Activated naive CD8-positive, alpha-beta T cell treated with anti-CD3 and anti-CD28 coated beads, Interleukin-2, amount 10 ng/mL, durations not matched to agents 7 days and 5 days (primary cell): ENCODE measurements at regions not wholly inside any gene's neighbourhood (a gene's known extent, or its start where the extent isn't known, plus 50 kb on each side); places are given as distances from the start of the nearest gene placed in this dataset.
"Not testable (repeated sequence)": the region's sequence is repeated elsewhere in the genome, so short reads cannot be mapped to it uniquely, and the experiment has no call there.

Experiments
- ATAC-seq: fragments of 150-1000 bp; cut with Tn5 transposase; one replicate; pipeline ENCODE4 v1.10.0; 2021; ENCODE audit warnings: low read depth, moderate library complexity
- POLR2A ChIA-PET: fragments of 350-600 bp; sonication (Branson Sonifier 250); formaldehyde crosslinking; loops from one replicate; lab custom pipeline; 2021; ENCODE audit warnings: antibody characterized with exemption; lab: Charles Lee
- DNase-seq: peaks from one replicate; pipeline ENCODE4 v3.0.0; 2021
- H3K27ac Mint-ChIP-seq: one replicate; pipeline ENCODE4 v1.8.0; 2022; ENCODE audit warnings: mild to moderate bottlenecking, mixed read lengths
- H3K27me3 Mint-ChIP-seq: one replicate; pipeline ENCODE4 v1.8.0; 2022; ENCODE audit warnings: mild to moderate bottlenecking, moderate library complexity, mixed read lengths
- H3K36me3 Mint-ChIP-seq: one replicate; pipeline ENCODE4 v1.8.0; 2021; ENCODE audit warnings: mild to moderate bottlenecking, mixed read lengths
- H3K4me1 Mint-ChIP-seq: one replicate; pipeline ENCODE4 v1.8.0; 2021; ENCODE audit warnings: mixed read lengths
- H3K4me3 Mint-ChIP-seq: one replicate; pipeline ENCODE4 v1.8.0; 2022; ENCODE audit warnings: mild to moderate bottlenecking, moderate library complexity, mixed read lengths
- H3K9me3 Mint-ChIP-seq: one replicate; pipeline ENCODE4 v1.8.0; 2021; ENCODE audit warnings: mixed read lengths

GRCh38 chr3:139134678-139135372 is 90.1 kb upstream of the PRR23C start:
- Mint-ChIP-seq H3K4me1 (no peaks in the 10 kb centered on the region), H3K27ac (no peak overlapping the region), H3K4me3 (no peak overlapping the region), H3K27me3 (peaks cover 5% of the 10 kb centered on the region), H3K9me3 (no peaks in the 10 kb centered on the region), H3K36me3 (no peaks in the 10 kb centered on the region)
- no peak for DNase-seq
- ATAC-seq: no peak
- POLR2A ChIA-PET: no interaction called here

- Mint-ChIP-seq H3K36me3 (no peaks in the 10 kb centered on the region), H3K27me3 (peaks cover 5% of the 10 kb centered on the region), H3K4me3 (no peak overlapping the region), H3K9me3 (no peaks in the 10 kb centered on the region), H3K4me1 (no peaks in the 10 kb centered on the region), H3K27ac (no peak overlapping the region)
- POLR2A ChIA-PET: no interaction called here
- DNase-seq: no peak
- ATAC-seq: no peak
Observed at GRCh38 chr3:139135657-139136056, 91.0 kb upstream of the PRR23C start.

- Mint-ChIP-seq H3K27ac (no peak overlapping the region), H3K9me3 (no peaks in the 10 kb centered on the region), H3K27me3 (no peaks in the 10 kb centered on the region), H3K4me1 (no peaks in the 10 kb centered on the region), H3K36me3 (no peaks in the 10 kb centered on the region), H3K4me3 (no peak overlapping the region)
- no peak for DNase-seq
- no peak for ATAC-seq
- POLR2A ChIA-PET: no interaction called here
Observed at GRCh38 chr3:139136469-139137202, 91.9 kb upstream of the PRR23C start.

- Mint-ChIP-seq H3K9me3 (no peaks in the 10 kb centered on the region), H3K4me3 (no peak overlapping the region), H3K27me3 (no peaks in the 10 kb centered on the region), H3K27ac (no peak overlapping the region), H3K4me1 (no peaks in the 10 kb centered on the region), H3K36me3 (no peaks in the 10 kb centered on the region)
- POLR2A ChIA-PET: no interaction called here
- DNase-seq (no peak), ATAC-seq (no peak)
Observed at GRCh38 chr3:139140553-139140952, 95.9 kb upstream of the PRR23C start.

GRCh38 chr3:139145980-139146379 is 101.3 kb upstream of the PRR23C start:
- H3K9me3 Mint-ChIP-seq, DNase-seq, H3K27ac Mint-ChIP-seq, H3K4me1 Mint-ChIP-seq, H3K36me3 Mint-ChIP-seq, POLR2A ChIA-PET, H3K27me3 Mint-ChIP-seq, ATAC-seq, H3K4me3 Mint-ChIP-seq: not testable (repeated sequence)

- ATAC-seq: no peak
Observed at GRCh38 chr3:139151530-139151929, 106.8 kb upstream of the PRR23C start.

GRCh38 chr3:139153434-139153833 is 108.7 kb upstream of the PRR23C start:
- H3K9me3 Mint-ChIP-seq, H3K27me3 Mint-ChIP-seq, ATAC-seq, H3K36me3 Mint-ChIP-seq, POLR2A ChIA-PET, DNase-seq, H3K27ac Mint-ChIP-seq, H3K4me3 Mint-ChIP-seq, H3K4me1 Mint-ChIP-seq: not testable (repeated sequence)

More at GRCh38 chr3:139151530-139151929, 106.8 kb upstream of the PRR23C start:
- peaks cover 8% of the 10 kb centered on the region for H3K27me3 Mint-ChIP-seq
- no peak overlapping the region for H3K27ac Mint-ChIP-seq
- H3K36me3 Mint-ChIP-seq: no peaks in the 10 kb centered on the region
- no peak for DNase-seq
- H3K4me3 Mint-ChIP-seq: no peak overlapping the region
- no peaks in the 10 kb centered on the region for H3K4me1 Mint-ChIP-seq
- POLR2A ChIA-PET: no interaction called here
- peaks cover 2% of the 10 kb centered on the region for H3K9me3 Mint-ChIP-seq

- no peak overlapping the region for H3K27ac Mint-ChIP-seq
Observed at GRCh38 chr3:139157161-139157932, 112.7 kb upstream of the PRR23C start.

GRCh38 chr3:139159356-139159755 is 114.7 kb upstream of the PRR23C start:
- Mint-ChIP-seq H3K4me3 (no peak overlapping the region), H3K36me3 (no peaks in the 10 kb centered on the region), H3K27me3 (peaks cover 3% of the 10 kb centered on the region), H3K9me3 (no peaks in the 10 kb centered on the region), H3K27ac (no peak overlapping the region), H3K4me1 (no peaks in the 10 kb centered on the region)
- POLR2A ChIA-PET: no interaction called here
- DNase-seq: no peak
- no peak for ATAC-seq

More at GRCh38 chr3:139157161-139157932, 112.7 kb upstream of the PRR23C start:
- no peaks in the 10 kb centered on the region for H3K4me1 Mint-ChIP-seq
- POLR2A ChIA-PET: no interaction called here
- peaks cover 3% of the 10 kb centered on the region for H3K27me3 Mint-ChIP-seq
- H3K36me3 Mint-ChIP-seq: no peaks in the 10 kb centered on the region
- ATAC-seq (no peak), DNase-seq (no peak)
- no peak overlapping the region for H3K4me3 Mint-ChIP-seq
- H3K9me3 Mint-ChIP-seq: no peaks in the 10 kb centered on the region

GRCh38 chr3:139173372-139174108 is 128.8 kb upstream of the PRR23C start:
- ATAC-seq: no peak
- H3K27me3 Mint-ChIP-seq: peaks cover 17% of the 10 kb centered on the region
- POLR2A ChIA-PET: no interaction called here
- no peak overlapping the region for H3K27ac Mint-ChIP-seq
- no peak for DNase-seq
- H3K4me1 Mint-ChIP-seq: peaks cover 4% of the 10 kb centered on the region
- no peak overlapping the region for H3K4me3 Mint-ChIP-seq
- no peaks in the 10 kb centered on the region for H3K36me3 Mint-ChIP-seq
- H3K9me3 Mint-ChIP-seq: peaks cover 7% of the 10 kb centered on the region

- DNase-seq (no peak), ATAC-seq (no peak)
- H3K4me1 Mint-ChIP-seq: no peaks in the 10 kb centered on the region
- no peaks in the 10 kb centered on the region for H3K36me3 Mint-ChIP-seq
- POLR2A ChIA-PET: no interaction called here
- H3K27ac Mint-ChIP-seq: no peak overlapping the region
- peaks cover 20% of the 10 kb centered on the region for H3K27me3 Mint-ChIP-seq
- no peaks in the 10 kb centered on the region for H3K9me3 Mint-ChIP-seq
- no peak overlapping the region for H3K4me3 Mint-ChIP-seq
Observed at GRCh38 chr3:139180489-139180888, 135.8 kb upstream of the PRR23C start.

- H3K36me3 Mint-ChIP-seq: no peaks in the 10 kb centered on the region
- no peak overlapping the region for H3K27ac Mint-ChIP-seq
- H3K9me3 Mint-ChIP-seq: no peaks in the 10 kb centered on the region
- POLR2A ChIA-PET: no interaction called here
- no peak for DNase-seq
- peaks cover 12% of the 10 kb centered on the region for H3K27me3 Mint-ChIP-seq
- ATAC-seq: no peak
- no peaks in the 10 kb centered on the region for H3K4me1 Mint-ChIP-seq
- no peak overlapping the region for H3K4me3 Mint-ChIP-seq
Observed at GRCh38 chr3:139182143-139182542, 137.5 kb upstream of the PRR23C start.

- no peak for ATAC-seq
- no peaks in the 10 kb centered on the region for H3K36me3 Mint-ChIP-seq
Observed at GRCh38 chr3:139182598-139182997, 137.9 kb upstream of the PRR23C start.

More at GRCh38 chr3:139182598-139182997, 137.9 kb upstream of the PRR23C start:
- DNase-seq: no peak
- Mint-ChIP-seq H3K4me1 (no peaks in the 10 kb centered on the region), H3K4me3 (no peak overlapping the region), H3K9me3 (no peaks in the 10 kb centered on the region), H3K27ac (no peak overlapping the region), H3K27me3 (peaks cover 9% of the 10 kb centered on the region)
- POLR2A ChIA-PET: no interaction called here
